ENCODE measurements at regions not wholly inside any gene's neighbourhood (a gene's known extent, or its start where the extent isn't known, plus 50 kb on each side); places are given as distances from the start of the nearest gene placed in this dataset.

DNA sequence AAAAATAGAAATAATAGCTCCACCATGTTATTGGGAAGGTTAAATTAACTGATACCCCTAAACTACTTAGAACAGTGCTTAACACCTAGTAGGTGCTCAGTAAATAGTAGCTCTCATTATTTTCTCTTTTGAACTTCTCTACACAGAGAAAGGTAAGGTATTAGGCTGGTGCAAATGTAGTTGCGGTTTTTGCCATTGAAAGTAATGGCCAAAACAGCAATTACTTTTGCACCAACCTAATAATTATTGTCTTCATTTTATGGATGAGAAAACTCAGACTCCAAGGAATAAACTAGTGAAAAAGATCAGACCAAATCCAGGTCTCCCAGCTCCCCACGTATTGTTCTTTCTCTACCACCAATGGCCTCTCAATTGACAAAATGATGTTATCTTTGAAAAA lies 157.2 kb upstream of the TMPO start:
- no peak for DNase-seq

DNA sequence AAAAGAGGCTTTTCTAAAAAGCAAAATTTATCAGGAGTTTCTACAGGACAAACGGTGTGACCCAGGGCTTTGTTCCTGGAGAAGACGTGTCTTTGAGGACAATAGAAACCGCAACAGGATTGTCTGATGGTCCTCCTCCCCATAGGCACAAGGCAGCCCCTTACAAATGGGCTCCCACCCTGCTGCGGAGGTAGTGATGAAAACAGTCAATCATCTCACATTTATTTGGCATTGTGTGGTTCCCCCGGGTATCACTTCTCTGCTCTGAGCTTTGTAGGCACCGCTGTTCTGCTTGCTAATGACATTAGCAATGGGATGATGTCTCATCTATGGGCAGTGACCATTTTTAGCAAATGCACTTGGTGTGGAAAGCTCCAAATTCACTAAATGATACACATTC lies 155.5 kb upstream of the TMPO start:
- no peak for DNase-seq

DNA sequence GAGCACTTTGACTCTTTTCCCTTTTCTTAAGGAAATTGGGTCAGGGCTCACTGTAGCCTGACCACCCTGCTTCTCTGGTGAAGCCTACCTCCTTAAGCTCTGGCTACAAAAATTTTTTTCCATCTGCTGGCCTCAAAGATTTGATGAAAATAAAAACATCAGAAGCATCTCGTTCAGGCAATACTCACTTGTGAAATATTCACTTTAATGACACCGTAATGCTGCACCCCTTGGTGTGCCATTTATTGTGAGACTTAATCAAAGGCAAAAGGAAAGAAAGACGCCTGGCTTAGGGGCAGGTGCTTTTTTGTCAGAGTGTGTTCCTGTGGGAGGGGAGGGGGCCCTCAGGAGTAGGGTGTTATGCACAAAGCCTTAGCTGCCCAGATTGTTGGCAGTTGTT lies 155.0 kb upstream of the TMPO start:
- DNase-seq = no peak

DNA sequence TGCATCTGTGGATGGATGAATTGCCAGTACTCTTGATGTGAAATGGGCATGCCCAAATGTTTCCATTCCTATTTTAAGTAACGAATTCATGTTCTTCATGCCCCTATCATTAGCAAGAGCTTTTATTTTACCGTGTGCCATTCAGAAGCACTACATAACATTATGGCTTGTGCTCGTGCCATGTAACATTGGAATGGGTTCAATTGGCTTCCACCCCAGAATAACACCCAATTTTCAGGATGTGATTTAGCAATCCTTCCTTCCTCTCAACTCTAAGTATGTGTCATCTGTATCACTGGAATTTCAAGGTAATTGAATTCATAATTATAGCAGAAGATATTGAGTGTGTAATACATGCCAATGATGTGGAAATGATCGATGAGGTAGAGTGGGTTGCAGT lies 145.8 kb upstream of the TMPO start:
- DNase-seq = no peak

DNA sequence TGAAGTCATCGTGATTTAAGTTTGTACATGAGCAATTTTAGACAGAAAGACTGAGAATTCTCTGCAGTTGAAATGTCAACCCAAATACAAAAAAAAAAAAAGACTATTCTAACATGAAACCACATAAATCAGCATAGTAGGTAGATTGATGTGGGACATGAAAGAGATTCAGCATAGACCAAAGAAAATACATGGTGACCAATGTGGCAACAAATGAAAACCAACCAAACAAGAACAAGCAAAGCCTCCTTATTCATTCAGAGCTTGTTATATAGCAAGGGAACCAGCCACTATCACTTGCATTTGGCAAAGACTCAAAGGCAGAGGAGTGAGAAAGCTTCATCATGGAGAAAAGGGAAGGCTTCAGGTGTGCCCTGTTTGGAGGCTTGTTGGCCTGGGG lies 144.4 kb upstream of the TMPO start:
- DNase-seq = no peak

DNA sequence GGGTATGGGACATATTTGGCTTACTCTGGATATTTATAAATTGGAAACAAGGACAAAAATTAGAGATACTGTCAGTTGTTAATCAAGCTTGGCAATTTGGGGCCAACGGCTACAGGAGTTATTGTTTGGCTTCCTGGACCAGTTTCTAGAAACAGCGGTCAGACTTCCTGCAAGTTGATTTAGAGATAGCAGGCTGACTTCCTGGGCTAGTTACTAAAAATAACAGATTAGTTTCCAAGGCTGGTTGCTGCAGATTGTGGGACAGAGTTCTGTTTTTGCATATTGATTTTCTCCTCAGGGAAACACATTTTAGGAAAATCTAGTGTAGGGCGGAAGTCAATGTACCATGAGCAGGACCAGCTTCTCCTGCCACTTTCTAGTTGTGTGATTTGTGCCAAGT lies 144.0 kb upstream of the TMPO start:
- DNase-seq = no peak

DNA sequence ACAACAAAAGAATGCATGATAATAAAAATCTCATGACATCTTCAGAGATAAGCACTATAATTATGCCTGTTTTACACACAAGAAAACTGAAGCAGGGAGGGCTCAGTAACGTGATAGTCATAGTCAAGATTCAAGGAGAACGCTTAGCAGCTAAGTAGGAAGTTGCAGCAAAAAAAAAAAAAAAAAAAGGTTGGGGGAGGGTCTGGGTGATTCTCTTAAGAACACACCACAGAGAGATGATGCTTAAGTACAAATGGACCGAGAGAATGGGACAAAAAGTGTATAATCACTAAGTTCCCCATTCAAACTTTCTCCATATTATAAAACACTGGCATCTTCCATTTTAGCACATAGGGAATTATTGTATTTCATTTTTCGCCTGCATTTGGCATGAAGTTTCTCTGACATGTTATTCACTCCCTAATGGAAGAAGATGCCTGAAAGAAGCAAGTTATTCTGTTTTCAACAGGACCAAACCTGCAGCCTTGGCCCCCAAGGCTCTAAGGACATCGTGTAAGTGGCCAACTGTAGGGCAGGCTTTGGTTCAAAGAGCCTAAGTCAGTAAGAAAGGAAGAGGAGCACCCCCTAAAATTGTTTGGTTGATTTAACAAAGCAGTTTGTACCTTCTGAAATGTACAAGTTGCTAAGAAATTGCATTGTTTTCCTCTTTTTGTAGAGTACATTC lies 142.9 kb upstream of the TMPO start:
- DNase-seq = no peak

DNA sequence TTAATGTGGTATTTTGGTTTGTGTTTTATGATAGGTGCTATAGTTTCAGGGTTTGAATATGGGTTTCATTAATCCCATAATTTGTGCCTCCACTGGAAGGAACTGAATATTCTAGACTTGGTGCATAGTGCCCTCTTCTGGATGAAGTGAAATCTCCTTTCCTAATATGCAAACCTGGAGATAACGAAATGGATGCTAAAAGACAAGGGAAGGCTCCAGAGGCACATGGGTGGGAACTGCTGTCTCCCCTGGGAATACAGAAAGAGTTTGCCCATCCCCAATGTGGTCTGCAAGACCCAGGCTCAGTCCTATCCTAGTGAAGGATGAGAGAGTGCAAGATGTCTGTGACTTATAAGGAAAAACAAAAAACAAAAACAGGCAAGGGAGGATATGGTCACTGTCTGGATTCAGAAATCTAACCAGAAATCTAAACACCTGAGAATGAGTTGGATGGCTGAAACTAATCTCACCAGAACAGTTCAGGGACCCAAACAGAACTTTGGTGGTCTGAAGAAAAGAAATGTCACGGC lies 142.3 kb upstream of the TMPO start:
- no peak for DNase-seq

DNA sequence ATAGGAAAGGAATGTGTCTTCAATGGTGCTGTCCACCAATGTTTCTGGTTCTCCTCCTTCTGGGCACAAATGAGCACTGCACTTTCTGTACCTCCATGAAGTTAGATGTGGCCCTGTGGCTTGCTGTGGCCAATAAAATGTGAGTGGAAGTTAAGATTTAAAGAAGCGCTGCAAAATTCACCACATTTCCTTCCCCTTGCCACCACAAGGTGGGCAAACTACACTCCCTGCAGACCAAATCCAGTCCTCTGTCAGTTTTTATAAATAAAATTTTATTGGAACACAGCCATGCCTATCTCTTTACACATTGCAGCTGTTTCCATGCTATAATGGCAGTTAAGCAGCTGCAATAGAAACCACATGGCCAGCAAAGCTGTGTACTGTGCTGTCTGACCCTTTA lies 141.4 kb upstream of the TMPO start:
- no peak for DNase-seq

DNA sequence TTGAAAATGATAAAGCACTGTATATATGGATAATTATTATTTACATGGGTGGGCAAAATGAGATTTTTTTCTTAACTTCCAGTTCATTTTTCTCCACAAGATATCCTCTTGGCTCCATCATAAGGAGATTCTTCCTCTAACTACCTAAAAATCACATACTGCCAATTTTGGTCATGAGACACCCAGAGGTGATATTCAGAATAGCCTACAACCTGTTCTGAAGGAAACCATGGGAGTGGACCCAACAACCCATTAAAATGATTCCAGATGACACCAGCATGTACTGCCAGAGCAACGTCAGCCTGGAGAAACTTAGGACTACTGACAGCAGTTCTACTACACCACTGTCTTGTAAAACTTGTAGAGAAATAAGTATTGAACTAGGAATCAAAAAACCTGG lies 136.3 kb upstream of the TMPO start:
- DNase-seq = no peak

DNA sequence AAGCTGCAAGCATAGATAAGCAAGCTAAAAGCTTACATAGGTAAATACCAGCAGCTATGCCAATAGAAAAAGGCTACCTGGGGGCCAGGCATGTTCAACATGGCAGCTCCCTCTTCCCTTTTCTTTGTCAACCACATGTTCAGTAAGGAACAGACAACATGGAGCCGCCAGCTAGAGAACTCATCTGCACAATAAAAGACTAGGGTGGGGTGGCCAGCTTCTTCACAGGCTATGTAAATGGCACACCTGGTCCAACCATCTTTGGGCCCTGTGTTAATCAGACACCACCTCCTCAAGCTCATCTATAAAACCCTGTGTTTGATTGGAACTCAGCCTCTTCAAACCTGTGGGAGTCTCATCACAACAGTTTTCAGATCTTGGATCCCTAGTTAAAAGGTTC lies 129.7 kb upstream of the TMPO start:
- DNase-seq = no peak

DNA sequence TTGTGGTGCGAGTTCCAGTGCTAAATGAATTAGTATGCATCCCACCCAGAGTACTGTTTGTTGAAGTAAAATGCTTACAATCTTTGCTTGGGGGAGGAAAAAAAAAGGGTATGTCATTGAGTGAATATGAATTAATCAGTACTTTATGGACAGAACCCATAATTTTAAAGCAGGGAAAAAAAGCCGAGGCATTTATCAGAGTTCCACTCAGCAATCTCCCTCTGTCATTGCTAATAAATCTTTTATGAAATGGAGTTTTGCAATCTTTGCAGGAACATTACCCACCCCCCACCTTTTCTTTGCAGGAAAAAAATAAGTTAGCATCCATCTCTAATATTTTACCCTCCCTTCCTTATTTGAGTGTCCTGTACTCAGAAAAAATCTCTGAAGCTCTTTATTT lies 127.9 kb upstream of the TMPO start:
- no peak for DNase-seq

DNA sequence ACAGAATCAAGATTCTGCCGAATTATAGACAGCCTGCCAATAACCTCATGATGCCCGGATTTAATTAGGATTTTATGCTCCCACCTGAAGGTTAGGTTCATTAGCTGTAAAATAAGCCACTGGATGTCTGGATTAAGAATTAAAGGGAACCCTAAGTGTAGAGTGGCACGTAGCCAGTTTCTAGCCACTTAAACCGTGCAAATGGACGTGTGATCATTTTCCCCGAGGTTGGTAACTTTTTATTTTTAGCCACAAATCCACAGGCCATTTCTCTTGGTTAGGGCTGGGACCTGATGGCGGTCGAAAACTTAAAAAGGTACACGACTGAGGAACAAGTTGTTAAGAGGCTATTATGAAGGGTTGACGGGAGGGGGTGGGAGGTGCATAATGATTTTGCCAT lies 127.3 kb upstream of the TMPO start:
- DNase-seq = no peak

DNA sequence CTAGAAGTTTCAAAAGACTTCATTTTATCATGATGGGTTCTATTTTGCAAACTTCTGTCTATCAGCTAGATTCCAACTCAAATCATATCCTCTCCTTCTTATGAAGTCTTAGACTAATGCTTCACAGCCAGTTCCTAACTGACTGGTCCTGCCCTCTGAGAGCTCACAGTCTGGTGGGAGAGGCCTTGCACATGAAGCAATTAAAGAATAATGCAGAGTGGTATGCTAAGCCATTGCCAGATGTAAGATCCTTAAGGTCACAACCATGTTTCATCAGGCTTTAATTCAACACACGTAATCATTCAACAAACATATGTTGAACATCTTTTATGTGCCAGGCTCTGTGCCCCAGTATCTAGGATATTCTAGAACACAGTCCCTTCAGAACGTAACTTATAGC lies 125.8 kb upstream of the TMPO start:
- no peak for DNase-seq

DNA sequence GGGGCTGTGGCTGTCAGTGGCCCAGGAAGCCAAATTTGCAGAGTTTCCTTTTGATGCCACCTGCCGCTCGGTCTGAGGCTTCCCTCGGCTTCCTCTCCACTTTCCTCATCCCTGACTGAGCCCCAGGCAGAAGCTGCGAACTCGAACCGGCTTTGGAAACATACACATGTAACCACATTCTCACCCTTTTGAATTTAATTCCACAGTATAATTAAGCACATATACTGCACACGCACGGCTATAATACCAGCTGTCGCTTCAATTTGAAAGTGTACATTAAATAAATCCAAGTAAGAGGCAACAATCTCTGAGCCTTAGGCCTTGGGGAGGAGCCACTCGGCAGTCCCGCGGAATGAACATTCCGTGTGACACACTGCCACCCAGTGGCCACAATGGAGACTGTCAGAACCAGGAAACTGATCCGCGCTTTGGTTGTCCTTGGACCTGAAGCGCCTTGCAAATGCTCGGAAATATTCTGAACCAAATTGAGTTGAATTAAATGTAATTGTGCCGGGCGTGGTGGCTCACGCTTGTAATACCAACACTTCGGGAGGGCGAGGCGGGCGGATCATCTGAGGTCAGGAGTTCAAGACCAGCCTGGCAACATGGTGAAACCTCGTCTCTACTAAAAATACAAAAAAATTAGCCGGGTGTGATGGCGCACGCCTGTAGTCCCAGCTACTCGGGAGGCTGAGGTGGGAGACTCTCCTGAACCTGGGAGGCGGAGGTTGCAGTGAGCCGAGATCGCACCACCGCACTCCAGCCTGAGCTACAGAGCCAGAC lies 117.9 kb upstream of the TMPO start:
- DNase-seq = peak; percentile 61

DNA sequence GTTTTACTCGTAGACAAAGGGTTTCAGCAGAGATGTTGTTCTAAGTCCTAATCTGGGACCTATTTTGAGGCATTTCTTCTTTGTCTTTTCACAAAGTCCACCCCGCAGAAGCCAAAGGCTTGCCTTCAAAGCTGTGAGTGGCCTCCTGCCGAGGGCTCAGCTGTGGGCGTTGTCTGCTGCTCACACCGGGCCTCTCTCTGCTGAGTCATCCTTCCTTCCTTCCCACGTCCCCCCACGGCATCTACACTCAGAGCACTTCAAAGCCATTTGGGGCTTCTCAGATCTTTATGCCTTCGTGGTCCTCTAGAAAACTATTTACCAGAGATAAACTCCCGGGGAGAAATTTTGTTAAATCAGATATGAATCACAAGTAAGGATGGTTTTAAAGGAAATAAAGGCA lies 115.9 kb upstream of the TMPO start:
- DNase-seq = peak; percentile 70

DNA sequence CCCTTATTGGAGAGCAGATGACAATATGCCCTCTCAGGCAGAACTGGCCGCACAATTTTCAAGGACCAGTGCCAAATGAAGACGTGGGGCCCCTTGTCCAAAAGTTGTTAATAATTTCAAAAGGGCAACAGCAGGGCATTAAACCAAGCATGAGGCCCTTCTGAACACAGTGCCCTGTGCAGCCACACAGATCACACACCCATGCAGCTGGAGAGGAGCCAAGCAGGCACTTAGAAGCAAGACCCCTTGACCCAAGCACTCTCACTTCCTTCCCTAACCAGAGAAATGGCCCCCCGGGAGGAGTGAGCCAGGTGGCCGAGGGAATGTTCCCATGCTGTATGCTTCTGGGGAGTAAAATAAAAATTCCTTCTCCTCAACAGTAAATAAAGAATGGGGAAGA lies 114.0 kb upstream of the TMPO start:
- no peak for DNase-seq

DNA sequence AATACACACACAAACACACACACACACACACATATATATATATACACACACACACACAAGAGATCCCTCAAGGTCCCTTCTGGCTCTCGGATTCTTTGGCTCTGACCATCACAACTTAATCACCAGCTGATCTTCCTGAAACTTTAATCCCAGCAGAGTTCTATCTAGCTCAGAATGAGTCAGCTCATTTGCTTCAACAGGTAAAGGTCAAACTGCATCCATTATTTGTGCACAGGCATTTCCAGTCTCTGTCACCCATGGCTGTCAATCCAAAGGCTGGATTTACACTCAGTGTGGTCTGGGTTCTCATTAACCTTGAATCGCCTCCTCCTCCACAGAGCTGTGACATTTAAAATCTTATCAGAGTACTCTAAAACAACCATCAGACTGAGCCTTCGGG lies 113.3 kb upstream of the TMPO start:
- DNase-seq = no peak

DNA sequence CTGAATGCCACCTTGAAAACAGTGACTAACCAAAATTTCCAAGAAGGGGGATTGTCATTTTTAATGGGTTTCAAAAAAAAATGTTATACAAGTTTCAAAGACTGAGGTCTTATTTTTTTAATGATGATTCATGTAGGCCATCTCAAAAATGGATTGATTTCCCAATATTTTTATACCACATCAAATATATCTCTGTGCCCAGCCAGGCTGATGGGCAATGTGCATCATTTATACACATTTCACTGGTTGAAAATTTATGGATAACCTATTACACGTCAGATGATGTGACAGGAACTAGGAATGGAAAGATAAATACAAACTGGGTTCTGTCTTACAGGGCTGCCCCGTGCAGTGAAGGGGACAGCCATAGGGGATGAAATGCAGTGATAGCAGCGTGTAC lies 112.7 kb upstream of the TMPO start:
- DNase-seq = no peak

DNA sequence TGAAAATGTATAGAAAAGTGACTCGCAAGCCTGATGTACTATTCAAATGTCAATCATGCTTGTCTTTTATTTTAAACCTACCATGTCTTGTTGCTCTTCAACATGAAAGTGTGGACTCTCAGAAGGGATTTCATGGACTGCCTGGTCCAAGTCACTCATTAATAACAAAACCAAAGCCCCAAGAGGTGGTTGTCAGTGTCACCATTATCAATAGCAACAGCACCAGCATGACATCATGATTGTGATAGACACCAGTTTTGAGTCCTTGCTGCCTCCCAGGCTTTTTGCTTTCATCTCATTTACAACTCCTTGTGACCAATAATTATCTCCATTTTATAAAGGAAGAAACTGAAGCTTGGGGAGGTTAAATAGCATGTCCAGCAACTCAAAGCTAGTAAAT lies 112.0 kb upstream of the TMPO start:
- DNase-seq = no peak

DNA sequence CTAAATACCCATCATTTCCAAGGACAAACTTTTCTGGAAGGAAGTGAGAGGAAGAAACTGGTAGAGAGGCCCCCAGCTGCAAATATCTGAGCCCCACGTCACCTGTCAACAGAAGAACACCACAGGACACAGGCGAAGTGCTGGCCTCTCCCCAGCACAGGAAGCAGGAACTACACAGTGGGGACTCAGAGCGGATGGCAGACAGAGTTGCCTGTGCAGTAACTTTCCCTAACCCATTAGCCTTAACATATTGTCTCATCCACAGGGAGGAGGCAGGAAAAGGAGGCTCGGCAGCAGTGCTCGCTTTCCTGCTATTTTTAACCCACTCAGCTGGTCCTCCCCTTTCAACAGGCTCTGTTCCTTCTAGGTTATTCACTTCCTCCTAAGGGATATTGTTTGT lies 111.5 kb upstream of the TMPO start:
- DNase-seq = no peak

DNA sequence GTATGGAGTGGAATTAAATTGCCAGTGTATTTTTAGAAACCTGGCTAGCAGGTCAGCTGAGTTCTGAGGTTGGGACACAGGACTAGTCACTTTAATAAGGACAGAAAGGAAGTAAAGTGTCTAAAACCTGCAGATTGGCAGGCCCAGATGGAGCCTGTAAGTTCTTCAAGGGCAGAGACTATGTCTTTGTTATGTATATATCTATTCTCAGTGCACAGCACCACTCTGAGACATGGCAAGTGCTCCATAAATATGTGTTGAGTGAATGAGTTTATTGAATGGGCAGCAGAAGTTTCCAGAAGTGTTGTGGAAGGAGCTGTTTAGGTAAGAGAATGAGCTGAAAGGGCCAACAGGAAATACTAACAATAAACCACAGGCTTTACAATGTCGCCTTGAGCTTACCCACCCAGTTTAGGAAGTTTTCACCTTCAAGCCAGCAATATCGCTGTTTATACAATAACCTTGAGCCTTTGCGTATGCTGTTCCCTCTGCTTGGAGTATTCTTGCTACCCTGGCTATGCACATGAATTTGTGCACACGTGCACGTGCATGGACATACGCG lies 109.5 kb upstream of the TMPO start:
- DNase-seq = no peak

DNA sequence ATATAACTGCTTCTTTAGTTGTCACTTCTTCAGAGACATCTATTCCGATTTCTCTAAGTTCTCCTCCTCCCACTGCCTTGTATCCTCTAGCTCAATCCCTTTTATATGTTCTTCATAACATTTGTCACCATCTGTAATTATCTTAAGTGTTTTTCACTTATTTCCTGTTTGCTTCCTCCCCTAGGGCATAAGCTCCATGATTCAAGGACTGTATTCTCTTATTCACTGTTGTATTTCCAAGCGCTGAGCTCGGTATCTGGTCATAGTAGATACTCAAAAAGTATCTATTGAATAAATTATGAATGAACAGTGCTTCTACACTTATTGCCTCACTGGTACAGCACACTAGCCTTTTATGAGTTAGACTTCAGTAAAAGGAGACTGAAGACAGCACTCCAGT lies 109.0 kb upstream of the TMPO start:
- DNase-seq = no peak

DNA sequence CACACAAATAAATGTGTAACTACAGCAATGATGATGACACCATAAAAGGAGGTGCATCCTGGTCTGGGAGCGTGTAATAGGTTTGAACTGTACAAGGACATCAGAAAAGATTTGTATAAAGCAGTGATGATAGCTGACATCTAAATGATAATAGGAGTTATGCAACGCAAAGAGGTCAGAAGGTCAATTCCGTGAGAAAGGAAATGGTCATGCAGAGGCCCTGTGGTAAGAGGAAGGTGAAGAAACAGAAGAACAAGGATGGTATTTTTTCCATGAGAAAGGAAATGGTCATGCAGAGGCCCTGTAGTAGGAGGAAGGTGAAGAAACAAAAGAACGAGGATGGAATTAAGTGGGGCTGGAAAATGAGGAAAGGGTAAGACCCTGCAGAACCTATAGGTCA lies 106.7 kb upstream of the TMPO start:
- DNase-seq = no peak

All from GDM1 (cell line).